Activated naive CD8-positive, alpha-beta T cell (primary cell): ENCODE measurements at regions not wholly inside any gene's neighbourhood (a gene's known extent, or its start where the extent isn't known, plus 50 kb on each side); places are given as distances from the start of the nearest gene placed in this dataset.
"Not testable (repeated sequence)": the region's sequence is repeated elsewhere in the genome, so short reads cannot be mapped to it uniquely, and the experiment has no call there.

Experiments used
- H3K27ac Mint-ChIP-seq: one replicate; pipeline ENCODE4 v1.8.0; 2021; ENCODE audit warnings: mixed read lengths
- H3K27me3 Mint-ChIP-seq: one replicate; pipeline ENCODE4 v1.8.0; 2021; ENCODE audit warnings: mixed read lengths
- H3K36me3 Mint-ChIP-seq: one replicate; pipeline ENCODE4 v1.8.0; 2021; ENCODE audit warnings: mixed read lengths
- H3K4me1 Mint-ChIP-seq: one replicate; pipeline ENCODE4 v1.8.0; 2021; ENCODE audit warnings: low read depth, mixed read lengths
- H3K4me3 Mint-ChIP-seq: one replicate; pipeline ENCODE4 v1.8.0; 2021; ENCODE audit warnings: mild to moderate bottlenecking, mixed read lengths
- H3K9me3 Mint-ChIP-seq: one replicate; pipeline ENCODE4 v1.8.0; 2021; ENCODE audit warnings: low read depth, mixed read lengths

- Mint-ChIP-seq H3K4me1 (no peaks in the 10 kb centered on the region), H3K9me3 (peaks cover 5% of the 10 kb centered on the region), H3K36me3 (no peaks in the 10 kb centered on the region), H3K27me3 (no peaks in the 10 kb centered on the region), H3K4me3 (no peak overlapping the region), H3K27ac (no peak overlapping the region)
These were observed 769.8 kb downstream of the EPHA3 start for GRCh38 chr3:89877230-89877629.

- Mint-ChIP-seq H3K36me3 (no peaks in the 10 kb centered on the region), H3K27me3 (no peaks in the 10 kb centered on the region), H3K9me3 (peaks cover 12% of the 10 kb centered on the region), H3K4me3 (no peak overlapping the region), H3K27ac (no peak overlapping the region), H3K4me1 (no peaks in the 10 kb centered on the region)
These were observed 782.0 kb downstream of the EPHA3 start for GRCh38 chr3:89889386-89889785.

- Mint-ChIP-seq H3K36me3 (no peaks in the 10 kb centered on the region), H3K27ac (no peak overlapping the region), H3K27me3 (no peaks in the 10 kb centered on the region), H3K4me1 (no peaks in the 10 kb centered on the region), H3K9me3 (peaks cover 11% of the 10 kb centered on the region), H3K4me3 (no peak overlapping the region)
These were observed 801.3 kb downstream of the EPHA3 start for GRCh38 chr3:89908711-89909213.

GRCh38 chr3:89912031-89912430, 804.6 kb downstream of the EPHA3 start:
- Mint-ChIP-seq H3K27ac (no peak overlapping the region), H3K9me3 (no peaks in the 10 kb centered on the region), H3K27me3 (no peaks in the 10 kb centered on the region), H3K4me1 (no peaks in the 10 kb centered on the region), H3K36me3 (no peaks in the 10 kb centered on the region), H3K4me3 (no peak overlapping the region)

GRCh38 chr3:89923921-89924610, 816.6 kb downstream of the EPHA3 start:
- Mint-ChIP-seq H3K9me3 (peaks cover 3% of the 10 kb centered on the region), H3K27me3 (no peaks in the 10 kb centered on the region), H3K4me1 (no peaks in the 10 kb centered on the region), H3K36me3 (no peaks in the 10 kb centered on the region), H3K27ac (no peak overlapping the region), H3K4me3 (no peak overlapping the region)

GRCh38 chr3:89925976-89926375, 818.6 kb downstream of the EPHA3 start:
- Mint-ChIP-seq H3K4me1 (no peaks in the 10 kb centered on the region), H3K36me3 (no peaks in the 10 kb centered on the region), H3K4me3 (no peak overlapping the region), H3K27me3 (no peaks in the 10 kb centered on the region), H3K9me3 (peaks cover 3% of the 10 kb centered on the region), H3K27ac (no peak overlapping the region)

- Mint-ChIP-seq H3K27me3 (no peaks in the 10 kb centered on the region), H3K9me3 (peaks cover 3% of the 10 kb centered on the region), H3K4me1 (no peaks in the 10 kb centered on the region), H3K36me3 (no peaks in the 10 kb centered on the region), H3K4me3 (no peak overlapping the region), H3K27ac (no peak overlapping the region)
These were observed 825.5 kb downstream of the EPHA3 start for GRCh38 chr3:89932882-89933281.

GRCh38 chr3:89944461-89944860, 837.0 kb downstream of the EPHA3 start:
- H3K36me3 Mint-ChIP-seq, H3K4me3 Mint-ChIP-seq, H3K4me1 Mint-ChIP-seq, H3K27me3 Mint-ChIP-seq, H3K27ac Mint-ChIP-seq: not testable (repeated sequence)
- H3K9me3 Mint-ChIP-seq: peaks cover 12% of the 10 kb centered on the region

GRCh38 chr3:89946884-89947283, 839.5 kb downstream of the EPHA3 start:
- peaks cover 11% of the 10 kb centered on the region for H3K9me3 Mint-ChIP-seq
- no peaks in the 10 kb centered on the region for H3K27me3 Mint-ChIP-seq
- no peaks in the 10 kb centered on the region for H3K4me1 Mint-ChIP-seq
- H3K4me3 Mint-ChIP-seq: no peak overlapping the region
- no peak overlapping the region for H3K27ac Mint-ChIP-seq
- H3K36me3 Mint-ChIP-seq: no peaks in the 10 kb centered on the region

GRCh38 chr3:89947337-89947954, 840.0 kb downstream of the EPHA3 start:
- peaks cover 6% of the 10 kb centered on the region for H3K9me3 Mint-ChIP-seq
- no peaks in the 10 kb centered on the region for H3K36me3 Mint-ChIP-seq
- H3K27me3 Mint-ChIP-seq: no peaks in the 10 kb centered on the region
- H3K4me3 Mint-ChIP-seq: no peak overlapping the region
- no peaks in the 10 kb centered on the region for H3K4me1 Mint-ChIP-seq
- no peak overlapping the region for H3K27ac Mint-ChIP-seq

GRCh38 chr3:89948008-89948407, 840.6 kb downstream of the EPHA3 start:
- Mint-ChIP-seq H3K36me3 (no peaks in the 10 kb centered on the region), H3K4me1 (no peaks in the 10 kb centered on the region), H3K27ac (no peak overlapping the region), H3K27me3 (no peaks in the 10 kb centered on the region), H3K4me3 (no peak overlapping the region), H3K9me3 (peaks cover 6% of the 10 kb centered on the region)

- no peaks in the 10 kb centered on the region for H3K27me3 Mint-ChIP-seq
- H3K4me1 Mint-ChIP-seq: no peaks in the 10 kb centered on the region
- no peaks in the 10 kb centered on the region for H3K36me3 Mint-ChIP-seq
- H3K4me3 Mint-ChIP-seq: no peak overlapping the region
- peaks cover 12% of the 10 kb centered on the region for H3K9me3 Mint-ChIP-seq
- H3K27ac Mint-ChIP-seq: no peak overlapping the region
These were observed 843.4 kb downstream of the EPHA3 start for GRCh38 chr3:89950772-89951171.

GRCh38 chr3:89954137-89954536, 846.7 kb downstream of the EPHA3 start:
- Mint-ChIP-seq H3K4me3 (no peak overlapping the region), H3K9me3 (peaks cover 7% of the 10 kb centered on the region), H3K27ac (no peak overlapping the region), H3K27me3 (no peaks in the 10 kb centered on the region), H3K36me3 (no peaks in the 10 kb centered on the region), H3K4me1 (no peaks in the 10 kb centered on the region)

- no peak overlapping the region for H3K4me3 Mint-ChIP-seq
- no peaks in the 10 kb centered on the region for H3K36me3 Mint-ChIP-seq
- no peaks in the 10 kb centered on the region for H3K4me1 Mint-ChIP-seq
- H3K27me3 Mint-ChIP-seq: no peaks in the 10 kb centered on the region
- no peak overlapping the region for H3K27ac Mint-ChIP-seq
- peaks cover 7% of the 10 kb centered on the region for H3K9me3 Mint-ChIP-seq
These were observed 847.7 kb downstream of the EPHA3 start for GRCh38 chr3:89955156-89955555.

- Mint-ChIP-seq H3K27me3 (no peaks in the 10 kb centered on the region), H3K27ac (no peak overlapping the region), H3K9me3 (peaks cover 7% of the 10 kb centered on the region), H3K4me3 (no peak overlapping the region), H3K4me1 (no peaks in the 10 kb centered on the region), H3K36me3 (no peaks in the 10 kb centered on the region)
These were observed 850.0 kb downstream of the EPHA3 start for GRCh38 chr3:89957451-89957850.

- not testable (repeated sequence) for H3K9me3 Mint-ChIP-seq, H3K27me3 Mint-ChIP-seq, H3K4me3 Mint-ChIP-seq, H3K4me1 Mint-ChIP-seq, H3K27ac Mint-ChIP-seq, H3K36me3 Mint-ChIP-seq
These were observed 850.7 kb downstream of the EPHA3 start for GRCh38 chr3:89958163-89958562.
